Prostate gland (tissue), 2 donors: ENCODE measurements at regions not wholly inside any gene's neighbourhood (a gene's known extent, or its start where the extent isn't known, plus 50 kb on each side); places are given as distances from the start of the nearest gene placed in this dataset.

ENCODE experiments used
- DNase-seq: peaks from one replicate; pipeline ENCODE4 v3.0.0-alpha.2; 2019; ENCODE audit warnings: low spot score
- H3K27ac ChIP-seq, 2 donors: fragments of 200-600 bp; sonication (generic); 2 replicates each; pipeline ENCODE4 v1.5.1; 2017 to 2019
- H3K27me3 ChIP-seq: fragments of 200-600 bp; sonication (generic); replicated peaks from 2 replicates; pipeline ENCODE4 v1.5.1; 2019; ENCODE audit not compliant: insufficient read depth
- H3K36me3 ChIP-seq, 2 donors: fragments of 200-600 bp; sonication (generic); 1 replicate in 1 of 2; 2 replicates in 1 of 2; pipeline versions ENCODE4 v1.5.1 to v1.8.1; 2017 to 2019
- H3K4me1 ChIP-seq: fragments of 200-600 bp; sonication (generic); replicated peaks from 2 replicates; pipeline ENCODE4 v1.5.1; 2019
- H3K4me3 ChIP-seq, 2 donors: fragments of 200-600 bp; sonication (generic); 2 replicates each; pipeline ENCODE4 v1.5.1; 2017 to 2019
- H3K9me3 ChIP-seq: fragments of 200-600 bp; sonication (generic); 2 replicates; pipeline ENCODE4 v1.5.1; 2017
- POLR2A ChIP-seq: fragments of 450-650 bp; IDR thresholded peaks from one replicate; pipeline ENCODE4 v1.6.1; 2016; ENCODE audit warnings: antibody characterized with exemption, mild to moderate bottlenecking
- POLR2AphosphoS5 ChIP-seq: sonication (generic); formaldehyde crosslinking; IDR thresholded peaks from one replicate; pipeline ENCODE4 v1.6.1; 2017; ENCODE audit warnings: antibody characterized with exemption
- WGBS: methylation state at CpG from one replicate; pipeline ENCODE4 v1.1.5; 2018; 5-methylcytosine and 5-hydroxymethylcytosine counted together
- intact Hi-C: fragments of 100-400 bp; cut with DNase I; formaldehyde crosslinking; loops from one replicate; pipeline ENCODE4 v1.14.2; 2022
- TF ChIP-seq, protein P1 (sequence below), 4 experiments: fragments of 200-600 bp in 2 of 4; fragments of 450-650 bp in 2 of 4; sonication (generic) in 2 of 4; IDR thresholded peaks; 1 replicate in 3 of 4; 2 replicates in 1 of 4; pipeline ENCODE4 v1.5.1; 2016 to 2019; ENCODE audit warnings: antibody characterized with exemption in 4 of 4, mild to moderate bottlenecking in 2 of 4, moderate library complexity in 2 of 4

DNA sequence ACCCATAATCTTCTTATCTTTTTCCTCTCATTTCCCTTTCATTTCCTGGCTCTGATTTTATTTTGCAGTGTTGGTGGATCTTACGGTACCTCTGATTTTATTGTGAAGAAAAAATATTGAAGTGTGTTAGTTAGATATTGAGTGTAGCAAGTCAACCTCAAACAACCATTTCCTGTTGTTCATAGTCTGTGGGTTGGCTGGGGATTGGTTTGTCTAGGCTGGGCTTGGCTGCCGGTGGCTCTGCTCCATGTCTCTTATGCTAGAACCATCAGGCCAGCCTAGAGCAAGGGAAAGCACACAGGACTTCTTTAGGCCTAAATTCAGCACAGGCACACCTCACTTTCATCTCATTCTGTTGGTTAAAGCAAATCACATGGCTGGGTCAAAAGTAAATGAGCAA, 383.1 kb upstream of the LCORL start:
- TF ChIP-seq, protein P1, sequence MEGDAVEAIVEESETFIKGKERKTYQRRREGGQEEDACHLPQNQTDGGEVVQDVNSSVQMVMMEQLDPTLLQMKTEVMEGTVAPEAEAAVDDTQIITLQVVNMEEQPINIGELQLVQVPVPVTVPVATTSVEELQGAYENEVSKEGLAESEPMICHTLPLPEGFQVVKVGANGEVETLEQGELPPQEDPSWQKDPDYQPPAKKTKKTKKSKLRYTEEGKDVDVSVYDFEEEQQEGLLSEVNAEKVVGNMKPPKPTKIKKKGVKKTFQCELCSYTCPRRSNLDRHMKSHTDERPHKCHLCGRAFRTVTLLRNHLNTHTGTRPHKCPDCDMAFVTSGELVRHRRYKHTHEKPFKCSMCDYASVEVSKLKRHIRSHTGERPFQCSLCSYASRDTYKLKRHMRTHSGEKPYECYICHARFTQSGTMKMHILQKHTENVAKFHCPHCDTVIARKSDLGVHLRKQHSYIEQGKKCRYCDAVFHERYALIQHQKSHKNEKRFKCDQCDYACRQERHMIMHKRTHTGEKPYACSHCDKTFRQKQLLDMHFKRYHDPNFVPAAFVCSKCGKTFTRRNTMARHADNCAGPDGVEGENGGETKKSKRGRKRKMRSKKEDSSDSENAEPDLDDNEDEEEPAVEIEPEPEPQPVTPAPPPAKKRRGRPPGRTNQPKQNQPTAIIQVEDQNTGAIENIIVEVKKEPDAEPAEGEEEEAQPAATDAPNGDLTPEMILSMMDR (IDR thresholded peaks at IDR 0.05), result no peak
- TF ChIP-seq POLR2A (no peak), POLR2AphosphoS5 (no peak)
- Histone ChIP-seq H3K9me3 (no peaks in the 10 kb centered on the region), H3K27ac (no peak overlapping the region), H3K4me3 (no peak overlapping the region), H3K4me1 (no peaks in the 10 kb centered on the region), H3K36me3 (no peaks in the 10 kb centered on the region), H3K27me3 (no peaks in the 10 kb centered on the region)
- intact Hi-C loops, result no loop called here
- WGBS, result 69% methylated on average over 2 of the region's 2 CpGs
- no peak for DNase-seq

DNA sequence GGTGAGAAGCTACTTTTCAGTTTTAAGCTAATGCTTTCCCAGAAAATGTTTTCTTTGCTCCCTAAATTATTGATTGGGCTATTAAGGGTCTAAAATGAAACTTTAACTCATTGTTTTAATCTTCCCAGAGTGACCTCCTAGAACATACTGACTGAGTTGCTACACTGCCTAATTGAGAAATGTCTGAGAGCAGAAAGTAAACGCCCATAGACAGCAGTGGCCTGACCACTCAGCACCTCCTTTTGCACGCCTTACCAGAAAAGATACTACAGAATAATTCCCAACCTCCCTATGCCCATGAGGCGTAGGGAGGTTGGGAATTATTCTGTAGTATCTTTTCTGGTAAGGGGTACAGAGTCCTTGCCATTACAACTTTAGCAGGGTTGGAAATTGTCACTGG, 381.8 kb upstream of the LCORL start:
- no peak overlapping the region for H3K27ac ChIP-seq
- WGBS, result 93% methylated on average over 3 of the region's 3 CpGs
- intact Hi-C loops, result no loop called here
- no peaks in the 10 kb centered on the region for H3K4me1 ChIP-seq
- TF ChIP-seq POLR2A (no peak), POLR2AphosphoS5 (no peak)
- TF ChIP-seq, protein P1 (IDR thresholded peaks at IDR 0.05), result no peak
- H3K4me3 ChIP-seq, result no peak overlapping the region
- no peak for DNase-seq
- no peaks in the 10 kb centered on the region for H3K27me3 ChIP-seq
- H3K9me3 ChIP-seq, result no peaks in the 10 kb centered on the region
- no peaks in the 10 kb centered on the region for H3K36me3 ChIP-seq

DNA sequence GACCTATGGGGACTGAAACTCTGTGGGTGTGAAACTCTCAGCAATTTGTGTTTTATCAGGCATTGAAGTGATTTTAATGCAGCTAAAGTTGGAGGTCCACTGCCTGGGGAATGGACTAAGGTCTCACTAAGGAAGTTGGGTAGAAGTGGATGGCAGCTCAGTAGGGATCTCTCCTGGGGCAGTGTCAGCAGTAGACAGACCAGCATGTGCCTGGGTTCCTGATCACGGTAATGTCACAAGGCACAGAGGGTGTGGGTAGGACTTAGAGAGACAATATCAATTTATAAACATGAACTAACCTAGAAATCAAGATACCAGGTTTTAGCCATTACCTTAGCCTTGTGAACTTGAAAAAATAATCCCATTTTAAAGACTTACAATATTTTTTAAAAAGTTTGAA, 380.3 kb upstream of the LCORL start:
- H3K27me3 ChIP-seq, result no peaks in the 10 kb centered on the region
- H3K4me1 ChIP-seq, result no peaks in the 10 kb centered on the region
- no peak overlapping the region for H3K27ac ChIP-seq
- no peak for DNase-seq
- intact Hi-C loops, result no loop called here
- H3K36me3 ChIP-seq, result no peaks in the 10 kb centered on the region
- WGBS, result 67% methylated on average over 1 of the region's 1 CpG
- H3K9me3 ChIP-seq, result no peaks in the 10 kb centered on the region
- TF ChIP-seq POLR2AphosphoS5 (no peak), POLR2A (no peak)
- TF ChIP-seq, protein P1 (IDR thresholded peaks at IDR 0.05), result no peak
- H3K4me3 ChIP-seq, result no peak overlapping the region

DNA sequence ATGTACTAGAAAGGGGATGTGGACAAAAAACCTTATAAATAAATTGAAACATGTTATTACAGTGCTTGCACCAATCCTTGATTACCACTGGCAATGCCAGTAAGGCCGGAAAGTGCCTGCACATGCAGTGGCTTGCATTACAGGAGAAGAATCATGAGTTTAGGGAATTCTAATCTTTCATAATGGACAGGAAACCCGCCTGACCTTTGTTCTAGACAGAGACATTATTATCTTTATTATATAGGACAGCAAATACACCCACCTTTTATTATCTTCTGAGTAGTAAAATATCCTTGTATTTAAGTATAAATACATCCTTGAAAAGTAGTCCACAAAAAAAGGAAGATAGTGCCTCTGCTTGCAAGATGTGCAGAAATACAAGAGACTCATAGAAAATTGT, 379.9 kb upstream of the LCORL start:
- H3K27me3 ChIP-seq, result no peaks in the 10 kb centered on the region
- no peak overlapping the region for H3K4me3 ChIP-seq
- no peaks in the 10 kb centered on the region for H3K4me1 ChIP-seq
- no peak overlapping the region for H3K27ac ChIP-seq
- intact Hi-C loops, result no loop called here
- TF ChIP-seq, protein P1 (IDR thresholded peaks at IDR 0.05), result no peak
- TF ChIP-seq POLR2AphosphoS5 (no peak), POLR2A (no peak)
- no peaks in the 10 kb centered on the region for H3K36me3 ChIP-seq
- no peak for DNase-seq
- H3K9me3 ChIP-seq, result no peaks in the 10 kb centered on the region
- 49% methylated on average over 2 of the region's 2 CpGs for WGBS

DNA sequence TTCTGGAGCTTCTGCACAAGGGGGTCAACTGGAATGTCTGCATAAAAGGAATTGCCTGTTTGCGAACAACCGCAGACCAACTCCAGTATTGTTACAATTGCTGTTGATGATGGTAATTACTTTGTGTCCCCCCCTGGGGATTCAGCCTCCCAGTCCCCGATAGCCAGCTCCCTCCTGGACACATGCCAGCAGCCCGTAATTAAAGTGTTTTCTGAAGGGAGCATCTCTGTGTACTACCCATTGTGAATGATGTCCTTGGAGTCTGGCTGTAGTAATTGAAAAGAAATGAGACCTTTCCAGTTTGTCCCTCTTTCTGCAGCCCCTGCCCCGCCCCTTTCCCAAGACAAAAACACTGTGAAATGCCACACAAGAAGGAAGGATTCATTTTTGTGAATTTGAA, 377.1 kb upstream of the LCORL start:
- no peak for DNase-seq
- intact Hi-C loops, result no loop called here
- no peak overlapping the region for H3K27ac ChIP-seq
- no peaks in the 10 kb centered on the region for H3K9me3 ChIP-seq
- TF ChIP-seq, protein P1 (IDR thresholded peaks at IDR 0.05), result no peak
- no peak for TF ChIP-seq POLR2AphosphoS5
- H3K27me3 ChIP-seq, result no peaks in the 10 kb centered on the region
- H3K4me1 ChIP-seq, result no peaks in the 10 kb centered on the region
- H3K36me3 ChIP-seq, result no peaks in the 10 kb centered on the region
- no peak overlapping the region for H3K4me3 ChIP-seq
- WGBS, result 29% methylated on average over 5 of the region's 5 CpGs
